A673 (cell line): ENCODE measurements at regions not wholly inside any gene's neighbourhood (a gene's known extent, or its start where the extent isn't known, plus 50 kb on each side); places are given as distances from the start of the nearest gene placed in this dataset.

ENCODE experiments used
- BruUV-seq: library from RNA; stranded (reverse); fragments of 400-500 nt; replicated peaks from 2 replicates; lab custom pipeline; 2021; lab: Mats Ljungman, UMichigan
- CTCF ChIA-PET: fragments of 300-600 bp; sonication (Branson Sonifier 250); formaldehyde crosslinking; loops from one replicate; lab custom pipeline; 2022; ENCODE audit warnings: antibody characterized with exemption; lab: Charles Lee
- POLR2A ChIA-PET: fragments of 300-600 bp; sonication (Branson Sonifier 250); formaldehyde crosslinking; loops from one replicate; lab custom pipeline; 2022; ENCODE audit warnings: antibody characterized with exemption; ENCODE audit not compliant: low non-redundant PET; lab: Charles Lee
- DNase-seq: peaks from one replicate; pipeline ENCODE4 v3.0.0-alpha.2; 2015; ENCODE audit warnings: low spot score
- H3K27ac ChIP-seq: fragments of 200-600 bp; sonication (generic); 2 replicates; pipeline ENCODE4 v1.5.1; 2016; ENCODE audit warnings: mixed run types, low read depth, mild to moderate bottlenecking, mixed read lengths, antibody characterized with exemption, low read length; ENCODE audit not compliant: poor library complexity, severe bottlenecking
- H3K27me3 ChIP-seq: fragments of 200-600 bp; sonication (generic); replicated peaks from 2 replicates; pipeline ENCODE4 v1.6.1; 2017; ENCODE audit warnings: mixed run types, low read depth, mild to moderate bottlenecking, mixed read lengths, antibody characterized with exemption, low read length; ENCODE audit not compliant: insufficient read depth, poor library complexity
- H3K36me3 ChIP-seq: fragments of 200-600 bp; sonication (generic); 2 replicates; pipeline ENCODE4 v1.6.1; 2016; ENCODE audit warnings: mixed run types, mild to moderate bottlenecking, mixed read lengths, antibody characterized with exemption, low read length; ENCODE audit not compliant: insufficient read depth, poor library complexity, severe bottlenecking
- H3K4me1 ChIP-seq: fragments of 200-600 bp; sonication (generic); 2 replicates; pipeline ENCODE4 v1.6.1; 2017; ENCODE audit warnings: mixed run types, mild to moderate bottlenecking, mixed read lengths, antibody characterized with exemption, low read length; ENCODE audit not compliant: insufficient read depth, poor library complexity, severe bottlenecking
- H3K4me3 ChIP-seq: fragments of 200-600 bp; sonication (generic); 2 replicates; pipeline ENCODE4 v1.5.1; 2016; ENCODE audit warnings: low read depth, mixed run types, mild to moderate bottlenecking, mixed read lengths, low read length; ENCODE audit not compliant: poor library complexity, severe bottlenecking
- H3K9me3 ChIP-seq: fragments of 200-600 bp; sonication (generic); 2 replicates; pipeline ENCODE4 v1.6.1; 2016; ENCODE audit warnings: mixed run types, low read depth, mild to moderate bottlenecking, mixed read lengths, antibody characterized with exemption, low read length; ENCODE audit not compliant: poor library complexity, severe bottlenecking
- CTCF ChIP-seq: fragments of 300-800, 200-600 bp; sonication (generic); conservative IDR thresholded peaks from 2 replicates; pipeline ENCODE4 v1.5.1; 2017; ENCODE audit warnings: low read depth, mild to moderate bottlenecking, antibody characterized with exemption, low read length, moderate library complexity, mixed read lengths
- EZH2 ChIP-seq: fragments of 200-600 bp; sonication (generic); IDR thresholded peaks from 2 replicates; pipeline ENCODE4 v1.6.1; 2017; ENCODE audit warnings: borderline replicate concordance, low read depth, mild to moderate bottlenecking, mixed read lengths, antibody characterized with exemption, low read length; ENCODE audit not compliant: poor library complexity, severe bottlenecking
- intact Hi-C: fragments of 100-400 bp; cut with micrococcal nuclease; formaldehyde crosslinking; loops from one replicate; pipeline ENCODE4 v1.10.0; 2022; ENCODE audit not compliant: unreplicated experiment

- POLR2A ChIA-PET, result no interaction called here
- no peak for TF ChIP-seq EZH2
- CTCF ChIA-PET, result no interaction called here
- DNase-seq, result no peak
- BruUV-seq, result no TSS peak
- Histone ChIP-seq H3K27ac (no peak overlapping the region), H3K27me3 (no peaks in the 10 kb centered on the region), H3K4me1 (no peaks in the 10 kb centered on the region), H3K36me3 (no peaks in the 10 kb centered on the region), H3K9me3 (peaks cover 6% of the 10 kb centered on the region), H3K4me3 (no peak overlapping the region)
- intact Hi-C loops, result no loop called here
Measured at GRCh38 chr14:38442208-38442607, 186.3 kb upstream of the CLEC14A start.

- no TSS peak for BruUV-seq
- H3K4me1 ChIP-seq, result no peaks in the 10 kb centered on the region
- no peaks in the 10 kb centered on the region for H3K9me3 ChIP-seq
- TF ChIP-seq EZH2 (no peak), CTCF (no peak)
- no peak for DNase-seq
- ChIA-PET POLR2A (no interaction called here), CTCF (no interaction called here)
- intact Hi-C loops, result no loop called here
- H3K27me3 ChIP-seq, result no peaks in the 10 kb centered on the region
- no peaks in the 10 kb centered on the region for H3K36me3 ChIP-seq
- H3K27ac ChIP-seq, result no peak overlapping the region
- H3K4me3 ChIP-seq, result no peak overlapping the region
Measured at GRCh38 chr14:38432186-38432585, 176.3 kb upstream of the CLEC14A start.

GRCh38 chr14:38431156-38431555, 175.3 kb upstream of the CLEC14A start:
- Histone ChIP-seq H3K27ac (no peak overlapping the region), H3K9me3 (no peaks in the 10 kb centered on the region), H3K27me3 (no peaks in the 10 kb centered on the region), H3K4me3 (no peak overlapping the region), H3K36me3 (no peaks in the 10 kb centered on the region), H3K4me1 (no peaks in the 10 kb centered on the region)
- POLR2A ChIA-PET, result no interaction called here
- no peak for TF ChIP-seq EZH2
- TF ChIP-seq CTCF, result no peak
- BruUV-seq, result no TSS peak
- intact Hi-C loops, result no loop called here
- DNase-seq, result no peak
- CTCF ChIA-PET, result no interaction called here

GRCh38 chr14:38430522-38430921, 174.6 kb upstream of the CLEC14A start:
- TF ChIP-seq EZH2, result no peak
- TF ChIP-seq CTCF, result no peak

More at GRCh38 chr14:38430522-38430921, 174.6 kb upstream of the CLEC14A start:
- Histone ChIP-seq H3K4me1 (no peaks in the 10 kb centered on the region), H3K4me3 (no peak overlapping the region), H3K36me3 (no peaks in the 10 kb centered on the region), H3K27me3 (no peaks in the 10 kb centered on the region), H3K9me3 (no peaks in the 10 kb centered on the region), H3K27ac (no peak overlapping the region)
- intact Hi-C loops, result no loop called here
- POLR2A ChIA-PET, result no interaction called here
- CTCF ChIA-PET, result no interaction called here
- no TSS peak for BruUV-seq
- no peak for DNase-seq
